Stimulated activated CD8-positive, alpha-beta memory T cell treated with anti-CD3 and anti-CD28 coated beads, Interleukin-2, amount 100 ng/mL, for 48 hours (primary cell): ENCODE measurements at regions not wholly inside any gene's neighbourhood (a gene's known extent, or its start where the extent isn't known, plus 50 kb on each side); places are given as distances from the start of the nearest gene placed in this dataset.
"Not testable (repeated sequence)": the region's sequence is repeated elsewhere in the genome, so short reads cannot be mapped to it uniquely, and the experiment has no call there.

ENCODE experiments used
- DNase-seq, 2 donors: peaks; one replicate each; pipeline ENCODE4 v3.0.0-alpha.2; 2020; ENCODE audit warnings: low read depth in 2 of 2

GRCh38 chr11:45409587-45409986, 123.4 kb upstream of the SYT13 start:
- no peak for DNase-seq

GRCh38 chr11:45407226-45407625, 121.1 kb upstream of the SYT13 start:
- DNase-seq: no peak

GRCh38 chr11:45405916-45406670, 120.0 kb upstream of the SYT13 start:
- DNase-seq: no peak

GRCh38 chr11:45403521-45403920, 117.4 kb upstream of the SYT13 start:
- not testable (repeated sequence) for DNase-seq

GRCh38 chr11:45402049-45402630, 116.0 kb upstream of the SYT13 start:
- DNase-seq: no peak

GRCh38 chr11:45400591-45400990, 114.5 kb upstream of the SYT13 start:
- DNase-seq: no peak

GRCh38 chr11:45399166-45399565, 113.0 kb upstream of the SYT13 start:
- no peak for DNase-seq

- no peak for DNase-seq
Observed at GRCh38 chr11:45398325-45398724, 112.2 kb upstream of the SYT13 start.

GRCh38 chr11:45396394-45396793, 110.3 kb upstream of the SYT13 start:
- no peak for DNase-seq

GRCh38 chr11:45395947-45396346, 109.8 kb upstream of the SYT13 start:
- DNase-seq: no peak

GRCh38 chr11:45395421-45395820, 109.3 kb upstream of the SYT13 start:
- no peak for DNase-seq

GRCh38 chr11:45394294-45395085, 108.3 kb upstream of the SYT13 start:
- no peak for DNase-seq

GRCh38 chr11:45393826-45394225, 107.7 kb upstream of the SYT13 start:
- DNase-seq: no peak

- no peak for DNase-seq
Observed at GRCh38 chr11:45393334-45393733, 107.2 kb upstream of the SYT13 start.

GRCh38 chr11:45392591-45393091, 106.5 kb upstream of the SYT13 start:
- no peak for DNase-seq

GRCh38 chr11:45392154-45392553, 106.0 kb upstream of the SYT13 start:
- no peak for DNase-seq

- no peak for DNase-seq
Observed at GRCh38 chr11:45391168-45391850, 105.2 kb upstream of the SYT13 start.

- no peak for DNase-seq
Observed at GRCh38 chr11:45390407-45390806, 104.3 kb upstream of the SYT13 start.

- DNase-seq: no peak
Observed at GRCh38 chr11:45388472-45388871, 102.3 kb upstream of the SYT13 start.

- not testable (repeated sequence) for DNase-seq
Observed at GRCh38 chr11:45387885-45388284, 101.7 kb upstream of the SYT13 start.

- DNase-seq: no peak
Observed at GRCh38 chr11:45386972-45387371, 100.8 kb upstream of the SYT13 start.

- no peak for DNase-seq
Observed at GRCh38 chr11:45385844-45386243, 99.7 kb upstream of the SYT13 start.
